Osteocyte (in vitro differentiated cells): ENCODE measurements at regions not wholly inside any gene's neighbourhood (a gene's known extent, or its start where the extent isn't known, plus 50 kb on each side); places are given as distances from the start of the nearest gene placed in this dataset.

Experiments
- DNase-seq: peaks from one replicate; pipeline ENCODE4 v3.0.0; 2021; ENCODE audit warnings: mixed read lengths; ENCODE audit not compliant: unreplicated experiment; ENCODE audit errors: extremely low spot score
- H3K27ac Mint-ChIP-seq: one replicate; pipeline ENCODE4 v1.8.0; 2021; ENCODE audit warnings: mild to moderate bottlenecking, mixed read lengths; ENCODE audit not compliant: unreplicated experiment
- H3K27me3 Mint-ChIP-seq: one replicate; pipeline ENCODE4 v1.8.0; 2021; ENCODE audit warnings: mixed read lengths; ENCODE audit not compliant: unreplicated experiment
- H3K36me3 Mint-ChIP-seq: one replicate; pipeline ENCODE4 v1.8.0; 2021; ENCODE audit warnings: mixed read lengths; ENCODE audit not compliant: unreplicated experiment
- H3K4me1 Mint-ChIP-seq: one replicate; pipeline ENCODE4 v1.8.0; 2021; ENCODE audit warnings: mixed read lengths; ENCODE audit not compliant: unreplicated experiment
- H3K4me3 Mint-ChIP-seq: one replicate; pipeline ENCODE4 v1.8.0; 2021; ENCODE audit warnings: mild to moderate bottlenecking, moderate library complexity, mixed read lengths; ENCODE audit not compliant: unreplicated experiment
- H3K9me3 Mint-ChIP-seq: one replicate; pipeline ENCODE4 v1.8.0; 2021; ENCODE audit warnings: mixed read lengths; ENCODE audit not compliant: unreplicated experiment
- TF ChIP-seq, protein P1 (sequence below): fragments of 200-600 bp; sonication (generic); IDR thresholded peaks from 2 replicates; pipeline ENCODE4 v1.5.0; 2021; ENCODE audit warnings: antibody characterized with exemption, mild to moderate bottlenecking, moderate library complexity

DNA sequence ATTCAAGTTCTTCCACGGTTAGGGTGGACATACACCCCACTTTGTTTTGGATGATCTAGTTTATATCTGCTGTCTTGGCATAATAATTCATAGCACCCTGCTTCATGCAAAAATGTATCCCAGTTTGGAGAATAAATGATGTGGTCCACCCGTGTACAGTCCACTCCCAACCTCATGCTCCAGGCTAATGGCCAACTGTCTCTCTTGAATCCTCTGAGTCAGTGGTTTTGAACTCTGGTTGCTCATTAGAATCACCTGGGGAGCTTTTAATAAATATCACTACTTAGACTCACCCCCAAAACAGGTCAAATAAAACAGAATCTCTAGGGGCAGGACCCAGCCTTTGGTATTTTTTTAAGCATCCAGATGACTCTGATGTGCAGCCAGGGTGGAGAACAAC is 78.5 kb downstream of the SDC1 start:
- TF ChIP-seq, protein P1, sequence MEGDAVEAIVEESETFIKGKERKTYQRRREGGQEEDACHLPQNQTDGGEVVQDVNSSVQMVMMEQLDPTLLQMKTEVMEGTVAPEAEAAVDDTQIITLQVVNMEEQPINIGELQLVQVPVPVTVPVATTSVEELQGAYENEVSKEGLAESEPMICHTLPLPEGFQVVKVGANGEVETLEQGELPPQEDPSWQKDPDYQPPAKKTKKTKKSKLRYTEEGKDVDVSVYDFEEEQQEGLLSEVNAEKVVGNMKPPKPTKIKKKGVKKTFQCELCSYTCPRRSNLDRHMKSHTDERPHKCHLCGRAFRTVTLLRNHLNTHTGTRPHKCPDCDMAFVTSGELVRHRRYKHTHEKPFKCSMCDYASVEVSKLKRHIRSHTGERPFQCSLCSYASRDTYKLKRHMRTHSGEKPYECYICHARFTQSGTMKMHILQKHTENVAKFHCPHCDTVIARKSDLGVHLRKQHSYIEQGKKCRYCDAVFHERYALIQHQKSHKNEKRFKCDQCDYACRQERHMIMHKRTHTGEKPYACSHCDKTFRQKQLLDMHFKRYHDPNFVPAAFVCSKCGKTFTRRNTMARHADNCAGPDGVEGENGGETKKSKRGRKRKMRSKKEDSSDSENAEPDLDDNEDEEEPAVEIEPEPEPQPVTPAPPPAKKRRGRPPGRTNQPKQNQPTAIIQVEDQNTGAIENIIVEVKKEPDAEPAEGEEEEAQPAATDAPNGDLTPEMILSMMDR = no peak

DNA sequence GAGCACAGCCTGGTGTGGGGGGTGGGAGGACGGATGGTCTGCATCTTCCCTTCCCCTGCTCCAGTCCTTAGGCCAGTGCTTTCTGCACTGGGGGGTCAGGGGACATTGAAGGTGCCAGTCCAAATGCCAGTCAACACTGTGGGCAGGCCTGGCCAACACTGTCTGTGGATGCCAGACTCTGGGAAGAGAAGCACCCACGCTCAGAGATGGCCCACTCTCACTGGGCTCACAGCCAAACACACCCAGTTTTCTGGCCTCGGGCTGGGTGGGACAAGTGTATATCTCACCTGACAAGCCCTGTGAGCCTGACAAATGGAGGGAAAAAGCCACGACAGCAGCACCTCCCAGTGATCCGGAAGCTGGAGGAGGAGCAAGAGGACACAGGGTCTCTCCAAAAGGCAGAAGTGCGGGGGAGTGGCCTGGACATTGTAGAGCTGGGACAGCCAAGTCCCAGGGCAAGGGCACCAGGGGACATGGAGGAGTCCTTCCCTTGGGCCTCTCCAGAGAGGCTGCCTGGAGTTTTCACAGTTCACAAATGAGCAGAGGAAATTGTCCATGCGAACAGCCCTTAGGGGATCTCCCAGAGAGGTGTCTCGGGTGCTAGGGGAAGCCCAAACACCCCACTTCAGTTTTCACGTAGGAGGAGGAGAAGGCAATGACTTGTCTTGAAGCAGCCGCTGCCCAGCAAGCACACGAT is 79.3 kb downstream of the SDC1 start:
- DNase-seq = no peak
- no peaks in the 10 kb centered on the region for H3K36me3 Mint-ChIP-seq

More for the DNA sequence above, 78.5 kb downstream of the SDC1 start:
- H3K9me3 Mint-ChIP-seq = no peaks in the 10 kb centered on the region
- peaks cover 37% of the 10 kb centered on the region for H3K4me1 Mint-ChIP-seq
- no peak overlapping the region for H3K4me3 Mint-ChIP-seq
- H3K36me3 Mint-ChIP-seq = no peaks in the 10 kb centered on the region
- no peak for DNase-seq
- H3K27ac Mint-ChIP-seq = no peak overlapping the region
- H3K27me3 Mint-ChIP-seq = no peaks in the 10 kb centered on the region

DNA sequence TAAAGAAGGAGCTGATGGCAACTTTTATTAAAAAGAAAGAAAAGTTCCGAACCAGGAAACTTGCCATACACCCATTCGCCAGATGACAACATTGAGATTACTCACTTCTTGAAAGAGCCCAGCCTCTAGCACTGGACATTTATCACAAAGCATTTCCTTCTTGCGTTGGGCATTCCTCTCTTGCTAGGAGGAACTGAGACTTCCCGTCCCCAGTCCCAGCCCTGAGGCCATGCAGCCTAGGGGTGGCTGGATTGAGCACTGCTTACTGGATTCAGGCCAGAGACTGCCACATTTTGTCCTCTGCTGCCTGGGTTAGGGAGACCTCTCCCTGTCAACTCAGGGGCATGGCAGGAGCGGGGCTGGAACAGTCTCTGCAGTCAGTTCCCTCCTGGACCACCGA is 80.1 kb downstream of the SDC1 start:
- Mint-ChIP-seq H3K27me3 (no peaks in the 10 kb centered on the region), H3K4me3 (no peak overlapping the region), H3K27ac (no peak overlapping the region), H3K36me3 (no peaks in the 10 kb centered on the region), H3K4me1 (peaks cover 28% of the 10 kb centered on the region), H3K9me3 (no peaks in the 10 kb centered on the region)
- TF ChIP-seq, protein P1 = no peak
- no peak for DNase-seq

More for the DNA sequence above, 79.3 kb downstream of the SDC1 start:
- Mint-ChIP-seq H3K4me3 (no peak overlapping the region), H3K9me3 (no peaks in the 10 kb centered on the region), H3K27me3 (no peaks in the 10 kb centered on the region), H3K27ac (no peak overlapping the region), H3K4me1 (peaks cover 32% of the 10 kb centered on the region)
- TF ChIP-seq, protein P1 = no peak

DNA sequence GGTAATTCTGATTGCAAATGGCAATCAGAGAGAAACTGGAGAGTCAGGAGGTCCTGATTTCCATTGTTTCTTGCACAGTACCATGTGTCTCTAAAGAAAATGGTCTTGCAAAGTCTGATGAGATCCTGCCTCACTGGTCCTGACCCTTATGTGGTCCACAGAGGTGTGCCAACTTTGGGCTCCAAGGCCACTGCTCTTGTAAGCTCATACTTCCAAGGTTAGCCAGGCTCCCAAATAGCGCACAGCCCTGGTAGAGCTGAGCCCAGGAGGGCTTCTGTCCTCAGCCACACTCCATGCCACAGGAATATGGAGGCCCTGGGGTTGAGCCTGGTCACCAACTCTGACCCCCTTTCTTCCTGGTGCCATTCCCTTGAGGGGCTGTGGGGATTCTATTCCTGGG is 80.7 kb downstream of the SDC1 start:
- Mint-ChIP-seq H3K4me3 (no peak overlapping the region), H3K27ac (no peak overlapping the region), H3K27me3 (no peaks in the 10 kb centered on the region), H3K36me3 (no peaks in the 10 kb centered on the region), H3K9me3 (no peaks in the 10 kb centered on the region), H3K4me1 (peaks cover 21% of the 10 kb centered on the region)
- DNase-seq = no peak
- TF ChIP-seq, protein P1 = no peak

DNA sequence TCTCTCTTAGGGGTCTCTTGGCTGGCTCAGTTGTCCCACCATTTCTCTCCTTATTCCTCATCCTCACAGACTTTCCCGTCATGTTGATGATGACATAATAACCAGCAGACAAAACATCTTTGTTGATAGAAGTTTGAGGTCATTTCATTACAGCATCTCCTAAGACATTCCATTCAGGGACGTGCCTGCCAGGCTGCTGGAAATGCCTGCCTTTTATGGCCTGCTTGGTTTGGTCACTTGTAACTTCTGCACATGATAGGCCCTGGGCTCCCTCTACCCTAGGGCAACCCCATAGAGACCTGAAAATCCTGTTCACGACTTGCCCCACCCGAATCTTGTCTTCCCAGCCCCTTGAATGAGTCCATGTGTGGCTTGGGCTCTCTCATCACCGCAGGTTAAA is 81.7 kb downstream of the SDC1 start:
- Mint-ChIP-seq H3K4me3 (no peak overlapping the region), H3K4me1 (peaks cover 12% of the 10 kb centered on the region), H3K27ac (no peak overlapping the region), H3K27me3 (no peaks in the 10 kb centered on the region), H3K36me3 (no peaks in the 10 kb centered on the region), H3K9me3 (no peaks in the 10 kb centered on the region)
- TF ChIP-seq, protein P1 = no peak
- DNase-seq = no peak
